SK-N-MC (cell line): ENCODE measurements at regions not wholly inside any gene's neighbourhood (a gene's known extent, or its start where the extent isn't known, plus 50 kb on each side); places are given as distances from the start of the nearest gene placed in this dataset.
"Not testable (repeated sequence)": the region's sequence is repeated elsewhere in the genome, so short reads cannot be mapped to it uniquely, and the experiment has no call there.

Experiments used
- DNase-seq: peaks from one replicate; pipeline ENCODE4 v3.0.0-alpha.2; 2011; ENCODE audit warnings: low read depth, low spot score
- H3K27ac ChIP-seq: fragments of 200-600 bp; sonication (generic); 2 replicates; pipeline ENCODE4 v1.5.1; 2016; ENCODE audit warnings: mixed run types
- H3K36me3 ChIP-seq: fragments of 200-600 bp; sonication (generic); 2 replicates; pipeline ENCODE4 v1.6.1; 2017; ENCODE audit warnings: antibody characterized with exemption, low read length, mixed read lengths; ENCODE audit not compliant: insufficient read depth
- H3K4me3 ChIP-seq: fragments of 200-600 bp; sonication (generic); 2 replicates; pipeline ENCODE4 v1.5.1; 2016
- H3K9ac ChIP-seq: fragments of 200-600 bp; sonication (generic); 2 replicates; pipeline ENCODE4 v1.8.0; 2017; ENCODE audit warnings: mixed run types, mixed read lengths; ENCODE audit not compliant: insufficient read length
- H3K9me3 ChIP-seq: fragments of 200-600 bp; sonication (generic); 2 replicates; pipeline ENCODE4 v1.6.1; 2017; ENCODE audit warnings: low read depth, mild to moderate bottlenecking, antibody characterized with exemption, low read length, moderate library complexity, mixed read lengths

- H3K27ac ChIP-seq, H3K9ac ChIP-seq, H3K36me3 ChIP-seq, H3K9me3 ChIP-seq, H3K4me3 ChIP-seq, DNase-seq: not testable (repeated sequence)
Measured at GRCh38 chr2:91657193-91657592, 2965.7 kb downstream of the RPIA start.

GRCh38 chr2:91658336-91658735 is 2966.9 kb downstream of the RPIA start:
- not testable (repeated sequence) for H3K9me3 ChIP-seq, H3K36me3 ChIP-seq, H3K27ac ChIP-seq, H3K9ac ChIP-seq, H3K4me3 ChIP-seq, DNase-seq

GRCh38 chr2:91659189-91659916 is 2967.9 kb downstream of the RPIA start:
- not testable (repeated sequence) for H3K36me3 ChIP-seq, DNase-seq, H3K4me3 ChIP-seq, H3K9me3 ChIP-seq, H3K9ac ChIP-seq, H3K27ac ChIP-seq

- H3K36me3 ChIP-seq, H3K4me3 ChIP-seq, H3K27ac ChIP-seq, H3K9ac ChIP-seq, H3K9me3 ChIP-seq, DNase-seq: not testable (repeated sequence)
Measured at GRCh38 chr2:91659917-91660275, 2968.4 kb downstream of the RPIA start.

- DNase-seq, H3K36me3 ChIP-seq, H3K4me3 ChIP-seq, H3K27ac ChIP-seq, H3K9me3 ChIP-seq, H3K9ac ChIP-seq: not testable (repeated sequence)
Measured at GRCh38 chr2:91667341-91667740, 2975.9 kb downstream of the RPIA start.

- not testable (repeated sequence) for H3K4me3 ChIP-seq, DNase-seq
Measured at GRCh38 chr2:91685541-91685940, 2994.1 kb downstream of the RPIA start.

GRCh38 chr2:91686046-91686445 is 2994.6 kb downstream of the RPIA start:
- H3K27ac ChIP-seq, H3K9me3 ChIP-seq, H3K4me3 ChIP-seq, H3K36me3 ChIP-seq, DNase-seq, H3K9ac ChIP-seq: not testable (repeated sequence)

More at GRCh38 chr2:91685541-91685940, 2994.1 kb downstream of the RPIA start:
- H3K9ac ChIP-seq, H3K9me3 ChIP-seq, H3K36me3 ChIP-seq, H3K27ac ChIP-seq: not testable (repeated sequence)
